Eye (tissue), 1 donor: ENCODE measurements at regions not wholly inside any gene's neighbourhood (a gene's known extent, or its start where the extent isn't known, plus 50 kb on each side); places are given as distances from the start of the nearest gene placed in this dataset.
"Not testable (repeated sequence)": the region's sequence is repeated elsewhere in the genome, so short reads cannot be mapped to it uniquely, and the experiment has no call there.

Source experiments
- DNase-seq: peaks from one replicate; pipeline ENCODE4 v3.0.0-alpha.2; 2015

DNA sequence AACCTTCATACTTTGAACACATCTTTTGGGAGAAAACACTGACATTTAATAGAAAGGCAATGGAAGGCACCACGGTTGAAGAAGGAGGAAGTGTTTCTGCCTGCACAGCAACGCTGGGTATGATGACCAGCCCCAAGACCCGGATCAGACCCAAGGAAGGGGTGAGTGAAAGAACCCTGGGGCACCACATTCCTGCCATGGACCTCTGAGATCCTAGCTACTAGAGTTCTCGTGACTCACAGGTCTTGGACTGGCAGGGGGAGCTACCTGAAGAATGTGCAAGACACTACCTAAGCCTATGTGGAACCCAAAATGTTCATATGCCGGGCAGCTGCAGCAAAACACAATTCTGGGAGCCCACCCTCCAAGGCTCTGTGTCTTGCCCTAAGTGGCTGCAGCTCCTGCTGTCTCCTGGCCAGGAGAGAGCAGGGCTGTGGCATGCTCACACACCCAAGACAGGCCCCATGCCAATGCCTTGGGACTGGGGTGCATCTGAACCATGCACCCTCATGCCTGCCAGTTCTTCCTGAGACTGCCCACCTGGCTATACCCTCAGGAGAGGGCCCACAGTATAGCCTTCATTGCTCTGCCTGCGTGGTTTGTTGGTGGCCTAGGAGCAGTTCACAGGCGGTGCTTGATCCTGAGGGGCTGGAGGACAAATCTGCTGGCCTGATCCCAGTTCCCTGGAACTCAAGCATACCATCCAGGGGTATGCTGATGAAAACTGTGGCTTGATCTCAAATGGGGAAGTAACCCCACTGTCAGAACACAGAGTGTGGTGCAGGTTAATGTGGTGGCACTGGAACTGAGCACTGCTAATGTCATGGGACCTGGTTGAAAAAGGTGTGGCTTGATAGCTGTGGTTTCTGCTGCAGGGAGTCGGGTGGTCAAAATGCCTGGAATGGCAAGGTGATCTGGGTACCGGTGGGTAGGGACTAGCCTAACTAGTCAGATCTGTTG, 353.3 kb upstream of the ARHGEF26 start:
- DNase-seq = no peak

GRCh38 chr3:153768561-153769469, 352.4 kb upstream of the ARHGEF26 start:
- DNase-seq = peak; percentile 61

GRCh38 chr3:153783106-153783505, 338.1 kb upstream of the ARHGEF26 start:
- peak; percentile 77 for DNase-seq

DNA sequence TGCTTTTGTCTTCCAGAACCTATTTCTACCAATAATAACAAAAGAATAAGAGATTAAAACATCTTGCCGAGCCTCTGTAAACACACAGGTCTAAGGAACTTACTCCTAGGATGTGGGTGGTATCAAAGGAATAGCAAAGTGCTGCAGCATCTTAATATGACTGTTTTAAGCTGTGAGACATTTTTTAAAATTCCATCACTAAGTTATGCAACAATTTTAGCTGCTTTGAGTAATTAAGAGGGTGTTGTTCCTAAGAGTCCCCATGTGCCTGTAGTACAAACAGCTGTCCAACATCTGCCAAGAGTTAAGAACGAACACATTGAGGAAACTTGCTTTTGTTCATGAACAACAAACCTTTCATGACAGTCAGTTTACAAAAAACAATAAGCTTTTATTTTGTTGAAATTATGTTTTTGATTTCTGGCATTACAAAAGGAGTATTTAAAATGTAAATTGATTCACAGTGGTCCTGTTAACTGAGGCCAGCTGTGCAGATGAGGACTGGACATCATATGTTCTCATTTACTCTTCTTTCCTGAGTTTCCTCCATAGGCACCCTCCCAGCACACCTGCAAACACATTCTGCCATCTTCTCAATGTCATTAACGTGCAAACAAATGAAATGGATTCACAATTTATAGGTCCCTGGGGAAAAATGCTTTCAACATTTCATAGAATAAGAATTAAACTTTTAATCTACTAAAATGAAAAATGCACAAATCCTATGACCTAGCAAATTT, 337.3 kb upstream of the ARHGEF26 start:
- peak; percentile 41 for DNase-seq

GRCh38 chr3:153785901-153786300, 335.3 kb upstream of the ARHGEF26 start:
- DNase-seq = no peak

DNA sequence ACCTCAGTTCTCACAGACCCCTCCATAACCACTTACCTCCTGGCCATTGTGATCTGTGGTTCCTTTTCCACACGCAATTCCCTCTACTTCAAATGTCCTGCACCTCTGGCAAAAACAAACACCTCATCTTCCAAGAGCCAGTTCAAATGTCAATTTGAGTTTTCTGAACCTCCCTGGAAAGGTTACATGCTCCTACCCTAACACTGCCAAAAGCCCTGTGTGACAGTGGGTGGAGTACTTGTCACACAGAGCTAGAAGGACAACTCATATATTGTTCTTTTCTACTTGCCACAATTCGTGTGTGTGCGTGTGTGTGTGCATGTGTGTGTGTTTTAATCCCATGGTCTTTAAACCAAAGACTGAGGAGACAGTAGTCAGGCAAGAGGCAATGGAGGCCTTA, 331.8 kb upstream of the ARHGEF26 start:
- no peak for DNase-seq

DNA sequence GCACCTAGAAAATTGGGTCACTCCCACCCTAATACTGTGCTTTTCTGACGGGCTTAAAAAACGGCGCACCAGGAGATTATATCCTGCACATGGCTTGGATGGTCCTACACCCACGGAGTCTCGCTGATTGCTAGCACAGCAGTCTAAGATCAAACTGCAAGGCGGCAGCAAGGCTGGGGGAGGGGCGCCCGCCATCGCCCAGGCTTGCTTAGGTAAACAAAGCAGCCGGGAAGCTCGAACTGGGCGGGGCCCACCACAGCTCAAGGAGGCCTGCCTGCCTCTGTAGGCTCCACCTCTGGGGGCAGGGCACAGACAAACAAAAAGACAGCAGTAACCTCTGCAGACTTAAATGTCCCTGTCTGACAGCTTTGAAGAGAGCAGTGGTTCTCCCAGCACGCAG, 324.1 kb upstream of the ARHGEF26 start:
- not testable (repeated sequence) for DNase-seq

DNA sequence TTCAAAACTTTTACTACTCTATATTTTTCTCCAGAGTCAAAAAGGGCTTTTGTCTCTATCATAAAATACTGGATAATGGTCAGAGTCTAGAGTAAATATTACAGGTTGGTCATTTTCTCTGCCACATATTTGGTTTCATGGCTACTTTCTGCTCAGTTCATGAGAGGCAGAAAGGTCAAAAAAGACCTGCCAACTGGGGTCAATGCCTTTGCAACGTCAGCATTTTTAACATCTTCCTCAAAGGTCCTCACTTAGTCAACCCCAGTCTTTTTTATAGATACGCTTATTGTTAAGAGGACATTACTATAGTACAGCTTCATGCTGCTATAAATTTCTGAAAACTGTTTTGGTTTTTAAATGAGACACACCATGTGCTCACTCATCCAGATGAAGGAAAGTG, 312.1 kb upstream of the ARHGEF26 start:
- no peak for DNase-seq

- no peak for DNase-seq
Measured at GRCh38 chr3:153818338-153818737, 302.9 kb upstream of the ARHGEF26 start.

- no peak for DNase-seq
Measured at GRCh38 chr3:153820035-153820434, 301.2 kb upstream of the ARHGEF26 start.

GRCh38 chr3:153828346-153828745, 292.8 kb upstream of the ARHGEF26 start:
- not testable (repeated sequence) for DNase-seq

DNA sequence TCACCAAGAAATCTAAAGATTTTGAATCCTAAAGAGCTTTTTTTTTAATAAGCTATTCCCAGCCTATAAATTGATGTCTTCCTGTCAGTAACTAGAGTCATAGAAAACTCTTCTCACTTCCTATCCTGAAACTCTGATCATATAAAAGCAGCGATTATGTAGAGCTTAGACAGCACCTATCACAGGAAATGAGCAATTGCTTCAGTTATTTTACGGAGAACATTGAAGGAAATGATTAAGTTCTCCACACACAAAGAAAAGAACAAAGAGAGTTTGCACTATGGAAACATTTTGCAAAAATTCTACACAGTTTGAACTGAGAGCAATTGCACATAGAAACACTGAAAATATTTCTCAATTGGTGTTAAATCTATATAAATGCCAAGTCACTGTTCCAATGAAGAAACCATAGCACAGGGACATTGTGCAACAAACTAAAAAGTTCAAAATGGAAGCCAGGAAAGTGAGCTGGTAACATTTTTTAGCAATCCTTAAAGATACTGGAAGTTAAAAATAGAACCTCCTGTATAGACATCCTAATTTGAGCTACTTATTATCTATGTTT, 291.5 kb upstream of the ARHGEF26 start:
- no peak for DNase-seq

DNA sequence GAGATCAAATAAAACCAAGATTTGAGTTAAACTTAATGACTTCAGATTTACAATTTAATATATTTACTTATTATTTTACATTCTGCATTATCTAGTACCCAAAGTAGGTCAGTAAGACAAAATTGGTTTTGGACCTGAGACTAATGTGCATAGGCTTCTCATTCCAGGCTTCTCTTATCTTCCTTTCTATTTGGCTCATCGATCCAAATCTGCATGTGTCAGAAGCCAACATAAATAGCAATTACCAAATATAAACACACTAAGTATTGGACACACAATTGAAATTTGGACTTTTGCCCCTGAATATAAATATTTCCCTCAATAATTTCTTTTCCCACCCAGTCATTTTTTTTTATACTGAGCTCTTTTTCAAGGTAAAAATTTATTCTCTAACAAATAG, 290.6 kb upstream of the ARHGEF26 start:
- no peak for DNase-seq

DNA sequence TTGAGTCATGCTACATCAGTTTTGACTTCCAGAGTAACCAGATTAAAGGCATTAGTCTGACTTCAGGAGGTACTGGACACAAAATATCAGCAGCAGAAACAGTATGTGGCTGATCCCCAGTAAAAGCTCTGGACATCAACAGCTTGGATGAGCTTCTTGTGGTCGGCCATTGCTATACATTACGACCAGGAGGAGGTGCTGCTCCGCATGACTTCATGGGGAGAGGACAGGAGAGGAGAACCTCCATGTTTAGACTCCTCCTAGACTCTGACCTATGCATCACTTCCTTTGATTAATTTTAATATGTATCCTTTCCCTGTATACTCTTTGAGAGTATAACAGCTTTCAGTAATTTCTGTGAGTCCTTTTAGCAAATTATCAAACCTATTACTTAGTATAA, 285.6 kb upstream of the ARHGEF26 start:
- DNase-seq = no peak

DNA sequence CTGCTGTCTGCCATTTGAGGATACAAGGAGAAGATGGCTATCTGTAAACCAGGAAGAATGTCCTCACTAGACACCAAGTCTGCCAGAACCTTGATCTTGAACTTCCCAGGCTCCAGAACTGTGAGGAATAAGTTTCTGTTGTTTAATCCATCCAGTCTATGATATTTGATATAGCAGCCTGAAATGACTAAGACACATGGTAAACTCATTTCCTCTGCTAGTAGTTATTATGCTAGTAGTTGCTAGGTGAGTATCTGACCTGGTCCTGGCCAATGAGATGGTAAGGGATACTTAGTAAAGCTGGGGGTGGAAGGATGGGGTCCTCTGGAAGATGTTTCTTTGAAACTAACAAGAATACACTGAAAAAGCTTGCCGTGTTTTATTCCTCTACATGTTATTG, 280.7 kb upstream of the ARHGEF26 start:
- DNase-seq = no peak

- DNase-seq = no peak
Measured at GRCh38 chr3:153843994-153844393, 277.2 kb upstream of the ARHGEF26 start.

DNA sequence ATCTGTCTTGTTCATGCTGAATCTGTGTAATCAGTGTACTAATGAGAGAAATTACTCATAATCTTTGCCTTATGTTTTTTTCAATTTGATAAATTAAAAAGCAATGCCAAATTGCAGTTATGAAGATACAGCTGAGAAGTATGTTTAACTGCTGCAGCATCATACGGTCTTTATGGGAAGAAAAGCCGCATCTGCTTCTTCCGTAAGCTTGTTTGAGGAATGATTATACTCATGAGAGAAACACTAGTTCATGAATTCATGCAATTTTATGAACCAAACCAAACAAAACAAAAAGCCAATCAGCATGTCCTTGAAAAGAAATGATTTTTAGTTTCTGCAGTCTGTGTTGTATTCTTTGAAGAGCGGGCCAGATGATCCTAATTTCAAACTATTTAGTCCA, 275.9 kb upstream of the ARHGEF26 start:
- DNase-seq = no peak

- DNase-seq = peak; percentile 55
Measured at GRCh38 chr3:153848702-153849101, 272.5 kb upstream of the ARHGEF26 start.

- no peak for DNase-seq
Measured at GRCh38 chr3:153852355-153852754, 268.8 kb upstream of the ARHGEF26 start.

- DNase-seq = no peak
Measured at GRCh38 chr3:153853163-153853562, 268.0 kb upstream of the ARHGEF26 start.

GRCh38 chr3:153855772-153856171, 265.4 kb upstream of the ARHGEF26 start:
- no peak for DNase-seq

DNA sequence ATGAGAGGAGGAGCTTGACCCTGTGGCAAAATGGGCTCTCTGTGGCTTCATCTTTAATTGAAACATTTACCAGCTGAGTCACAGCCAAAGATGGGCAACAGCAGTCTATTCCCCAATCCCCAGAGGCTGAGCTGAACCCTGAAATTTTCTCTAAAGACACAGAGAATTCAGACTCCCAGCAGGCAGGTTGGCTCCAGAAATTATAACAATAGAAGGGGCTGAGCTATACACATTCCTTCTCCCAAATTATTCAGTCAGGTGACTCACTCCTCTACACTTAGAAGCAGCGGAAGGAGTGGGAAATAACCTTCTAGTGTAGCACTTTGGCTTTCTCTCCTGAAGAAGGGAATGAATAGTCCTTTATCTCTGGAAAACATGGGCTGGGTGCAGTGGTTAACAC, 264.3 kb upstream of the ARHGEF26 start:
- DNase-seq = no peak

DNA sequence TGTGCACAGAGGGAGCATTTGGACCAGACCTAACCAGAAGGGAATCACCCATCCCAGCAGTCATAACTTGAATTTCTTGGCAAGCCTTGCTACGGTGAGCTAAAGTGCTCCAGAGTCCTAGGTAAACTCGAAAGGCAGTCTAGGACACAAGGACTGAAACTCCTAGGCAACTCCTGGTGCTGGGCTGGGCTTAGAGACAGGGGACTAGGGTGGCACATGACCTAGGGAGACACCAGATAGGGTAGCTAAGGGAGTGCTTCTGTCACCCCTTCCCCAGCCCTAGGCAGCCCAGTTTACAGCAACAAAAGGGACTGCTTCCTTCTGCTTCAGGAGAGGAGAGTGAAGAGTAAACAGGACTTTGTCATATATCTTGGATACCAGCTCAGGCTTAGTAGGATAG, 256.4 kb upstream of the ARHGEF26 start:
- DNase-seq = no peak
